ENCODE measurements at regions not wholly inside any gene's neighbourhood (a gene's known extent, or its start where the extent isn't known, plus 50 kb on each side); places are given as distances from the start of the nearest gene placed in this dataset.

DNA sequence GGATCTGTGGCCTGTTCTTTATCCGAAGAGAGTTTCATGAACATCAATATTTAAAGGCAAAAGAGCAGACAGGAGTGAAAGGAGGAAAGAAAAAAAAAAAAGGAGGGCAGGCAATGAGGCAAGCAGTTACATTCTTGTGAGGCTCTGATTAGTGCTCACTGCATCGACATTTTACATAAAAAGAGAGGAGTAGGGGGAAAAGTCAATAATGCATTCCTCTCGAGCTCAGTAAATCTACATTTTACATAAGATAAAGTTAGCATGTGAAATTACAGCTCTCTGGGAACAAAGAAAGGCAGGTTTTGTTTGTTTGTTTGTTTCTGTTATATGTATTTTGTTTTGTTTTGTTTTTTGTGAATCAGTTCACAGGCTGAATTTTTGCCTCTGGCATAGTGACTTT is 187.1 kb upstream of the ARL4C start:
- no peak for TF ChIP-seq CTCF (IDR thresholded peaks at IDR 0.05; ENCODE audit: insufficient read depth, low read length, poor library complexity, severe bottlenecking)
- DNase-seq (ENCODE audit: low read depth) = no peak
- no peak overlapping the region for H3K4me3 ChIP-seq (ENCODE audit: low read depth, low read length)
- H3K27me3 ChIP-seq (ENCODE audit: control insufficient read depth, insufficient read depth, low read length) = no peaks in the 10 kb centered on the region
- no peaks in the 10 kb centered on the region for H3K36me3 ChIP-seq (ENCODE audit: control insufficient read depth, insufficient read depth, low read length)

DNA sequence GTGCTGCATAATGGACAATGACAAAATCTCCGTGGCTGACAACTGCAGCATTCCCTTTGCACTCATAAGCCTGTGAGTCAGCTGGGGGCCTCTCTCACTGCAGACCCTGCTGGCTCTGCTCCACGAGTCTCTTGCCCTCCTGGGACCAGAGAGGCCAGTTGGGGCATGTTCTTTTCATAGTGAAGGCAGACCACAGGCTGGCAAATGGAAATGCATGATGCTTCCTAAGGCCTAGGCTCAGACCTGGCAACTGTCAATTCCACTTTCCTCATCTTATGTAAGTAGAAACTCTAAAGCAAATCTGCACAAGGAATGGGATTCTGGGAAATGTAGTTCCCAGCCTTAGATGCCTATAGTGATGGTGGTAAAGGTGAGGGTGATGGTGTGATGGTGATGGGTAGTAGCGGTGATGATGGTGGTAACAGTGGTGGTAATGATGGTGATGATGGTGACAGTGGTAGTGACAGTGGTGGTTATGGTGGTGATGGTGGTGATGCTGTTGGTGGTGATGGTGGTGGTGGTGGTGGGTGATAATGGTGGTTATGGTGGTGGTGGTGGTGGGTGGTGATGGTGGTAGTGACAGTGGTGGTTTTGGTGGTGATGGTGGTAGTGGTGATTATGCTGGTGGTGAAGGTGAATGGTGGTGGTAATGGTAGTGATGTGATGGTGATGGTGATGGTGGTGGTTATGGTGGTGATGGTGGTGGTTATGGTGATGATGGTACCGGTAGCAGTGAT is 185.8 kb upstream of the ARL4C start:
- no peak overlapping the region for H3K4me3 ChIP-seq (ENCODE audit: low read depth, low read length)
- H3K27me3 ChIP-seq (ENCODE audit: control insufficient read depth, insufficient read depth, low read length) = no peaks in the 10 kb centered on the region
- H3K36me3 ChIP-seq (ENCODE audit: control insufficient read depth, insufficient read depth, low read length) = no peaks in the 10 kb centered on the region
- no peak for DNase-seq (ENCODE audit: low read depth)
- no peak for TF ChIP-seq CTCF (IDR thresholded peaks at IDR 0.05; ENCODE audit: insufficient read depth, low read length, poor library complexity, severe bottlenecking)

GRCh38 chr2:234680688-234681619 is 184.1 kb upstream of the ARL4C start:
- H3K4me3 ChIP-seq (ENCODE audit: low read depth, low read length) = no peak overlapping the region
- no peak for TF ChIP-seq CTCF (IDR thresholded peaks at IDR 0.05; ENCODE audit: insufficient read depth, low read length, poor library complexity, severe bottlenecking)
- no peaks in the 10 kb centered on the region for H3K36me3 ChIP-seq (ENCODE audit: control insufficient read depth, insufficient read depth, low read length)
- peak; percentile 91 for DNase-seq (ENCODE audit: low read depth)
- H3K27me3 ChIP-seq (ENCODE audit: control insufficient read depth, insufficient read depth, low read length) = no peaks in the 10 kb centered on the region

DNA sequence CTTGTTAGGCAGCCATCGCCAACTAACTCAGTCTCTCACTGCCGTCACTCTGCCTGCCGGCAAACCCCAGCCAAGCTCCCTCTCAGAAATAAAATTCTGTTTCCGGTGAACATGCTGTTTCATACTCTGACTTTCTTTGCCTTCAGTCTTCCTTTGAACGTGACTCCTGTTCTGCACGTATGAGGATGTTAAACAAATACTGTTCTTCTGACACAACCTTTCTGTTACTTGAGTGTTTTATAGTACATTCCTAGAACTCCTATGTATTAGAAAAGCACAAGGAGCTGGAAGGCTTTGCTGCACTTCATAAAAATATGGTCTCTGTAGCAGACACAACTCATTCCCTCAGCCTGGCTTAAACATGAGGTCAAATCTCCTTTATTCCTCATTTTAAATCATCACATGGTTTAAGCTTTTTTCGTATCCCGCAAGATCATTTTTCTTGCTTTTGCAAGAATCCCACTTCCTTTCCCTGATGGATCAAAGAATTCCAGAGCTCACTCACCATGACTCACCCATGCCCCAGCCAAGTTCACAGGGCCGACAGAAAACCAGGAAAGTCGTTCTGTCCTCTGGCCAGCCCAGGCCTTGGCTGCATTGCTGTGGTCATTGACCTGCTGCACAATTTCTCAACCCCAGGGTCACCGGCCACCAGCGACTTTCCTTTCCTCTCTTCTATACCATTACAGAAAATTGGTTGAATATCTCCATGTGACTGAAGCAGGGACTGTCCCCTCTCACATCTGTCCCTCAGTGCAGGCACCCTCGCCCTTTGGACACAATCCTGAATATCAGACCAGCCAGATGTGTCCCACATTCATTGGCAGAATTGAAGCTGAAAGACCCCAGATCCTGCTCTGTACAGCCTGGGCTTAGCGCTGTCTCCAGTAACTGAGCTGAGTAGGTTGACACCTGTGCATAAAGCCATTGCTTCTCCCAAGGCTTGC is 183.1 kb upstream of the ARL4C start:
- peak; percentile 92 for DNase-seq (ENCODE audit: low read depth)
- Histone ChIP-seq H3K27me3 (ENCODE audit: control insufficient read depth, insufficient read depth, low read length) (no peaks in the 10 kb centered on the region), H3K4me3 (ENCODE audit: low read depth, low read length) (no peak overlapping the region), H3K36me3 (ENCODE audit: control insufficient read depth, insufficient read depth, low read length) (no peaks in the 10 kb centered on the region)
- TF ChIP-seq CTCF (IDR thresholded peaks at IDR 0.05; ENCODE audit: insufficient read depth, low read length, poor library complexity, severe bottlenecking) = no peak

GRCh38 chr2:234679301-234679740 is 182.4 kb upstream of the ARL4C start:
- H3K4me3 ChIP-seq (ENCODE audit: low read depth, low read length) = no peak overlapping the region
- DNase-seq (ENCODE audit: low read depth) = no peak
- no peak for TF ChIP-seq CTCF (IDR thresholded peaks at IDR 0.05; ENCODE audit: insufficient read depth, low read length, poor library complexity, severe bottlenecking)
- no peaks in the 10 kb centered on the region for H3K36me3 ChIP-seq (ENCODE audit: control insufficient read depth, insufficient read depth, low read length)
- H3K27me3 ChIP-seq (ENCODE audit: control insufficient read depth, insufficient read depth, low read length) = no peaks in the 10 kb centered on the region
